ENCODE measurements at regions not wholly inside any gene's neighbourhood (a gene's known extent, or its start where the extent isn't known, plus 50 kb on each side); places are given as distances from the start of the nearest gene placed in this dataset.
"Not testable (repeated sequence)": the region's sequence is repeated elsewhere in the genome, so short reads cannot be mapped to it uniquely, and the experiment has no call there.

DNA sequence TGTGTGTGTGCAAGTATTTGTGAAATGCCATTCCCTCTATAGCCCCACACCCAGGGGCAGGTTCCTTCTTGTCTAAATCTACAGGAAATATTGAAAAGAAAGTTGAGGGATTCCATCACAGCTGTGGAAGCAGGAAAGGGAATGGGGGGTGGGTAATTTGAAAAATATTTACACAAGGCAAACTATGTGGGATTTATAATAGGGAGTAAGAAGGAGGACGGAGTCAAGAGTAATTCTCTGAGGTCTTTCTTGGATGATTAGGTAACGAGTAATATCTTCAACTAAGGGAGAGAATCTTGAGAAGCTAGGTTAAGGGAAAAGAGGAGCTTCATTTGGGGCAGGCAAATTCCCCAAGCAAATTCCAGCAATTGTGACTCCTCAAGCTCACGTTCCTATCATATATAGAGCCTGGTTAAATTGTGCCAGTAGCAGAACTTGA is 113.5 kb upstream of the SGK1 start:
- CTCF ChIA-PET = interaction anchor here (0.6 kb wide), 1 partner anchor 12 kb away, joined by 3 read pairs; no protein-coding TSS in a partner anchor
- no peak overlapping the region for H3K4me3 ChIP-seq (ENCODE audit: low read depth, low read length)
- no peaks in the 10 kb centered on the region for H3K36me3 ChIP-seq (ENCODE audit: control insufficient read depth, insufficient read depth, low read length)
- TF ChIP-seq, protein P1, sequence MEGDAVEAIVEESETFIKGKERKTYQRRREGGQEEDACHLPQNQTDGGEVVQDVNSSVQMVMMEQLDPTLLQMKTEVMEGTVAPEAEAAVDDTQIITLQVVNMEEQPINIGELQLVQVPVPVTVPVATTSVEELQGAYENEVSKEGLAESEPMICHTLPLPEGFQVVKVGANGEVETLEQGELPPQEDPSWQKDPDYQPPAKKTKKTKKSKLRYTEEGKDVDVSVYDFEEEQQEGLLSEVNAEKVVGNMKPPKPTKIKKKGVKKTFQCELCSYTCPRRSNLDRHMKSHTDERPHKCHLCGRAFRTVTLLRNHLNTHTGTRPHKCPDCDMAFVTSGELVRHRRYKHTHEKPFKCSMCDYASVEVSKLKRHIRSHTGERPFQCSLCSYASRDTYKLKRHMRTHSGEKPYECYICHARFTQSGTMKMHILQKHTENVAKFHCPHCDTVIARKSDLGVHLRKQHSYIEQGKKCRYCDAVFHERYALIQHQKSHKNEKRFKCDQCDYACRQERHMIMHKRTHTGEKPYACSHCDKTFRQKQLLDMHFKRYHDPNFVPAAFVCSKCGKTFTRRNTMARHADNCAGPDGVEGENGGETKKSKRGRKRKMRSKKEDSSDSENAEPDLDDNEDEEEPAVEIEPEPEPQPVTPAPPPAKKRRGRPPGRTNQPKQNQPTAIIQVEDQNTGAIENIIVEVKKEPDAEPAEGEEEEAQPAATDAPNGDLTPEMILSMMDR (IDR thresholded peaks at IDR 0.05; ENCODE audit: insufficient read depth, low read depth, low read length) = no peak
- peak; percentile 59 for DNase-seq (ENCODE audit: low read depth)
- H3K27me3 ChIP-seq (ENCODE audit: control insufficient read depth, insufficient read depth, low read length) = no peaks in the 10 kb centered on the region
- POLR2A ChIA-PET = no interaction called here

GRCh38 chr6:134429861-134430380 is 112.0 kb upstream of the SGK1 start:
- Histone ChIP-seq H3K27me3 (ENCODE audit: control insufficient read depth, insufficient read depth, low read length) (no peaks in the 10 kb centered on the region), H3K4me3 (ENCODE audit: low read depth, low read length) (no peak overlapping the region), H3K36me3 (ENCODE audit: control insufficient read depth, insufficient read depth, low read length) (no peaks in the 10 kb centered on the region)
- no peak for DNase-seq (ENCODE audit: low read depth)
- TF ChIP-seq, protein P1 (IDR thresholded peaks at IDR 0.05; ENCODE audit: insufficient read depth, low read depth, low read length) = no peak
- POLR2A ChIA-PET = no interaction called here
- CTCF ChIA-PET = no interaction called here

GRCh38 chr6:134427721-134428120 is 109.8 kb upstream of the SGK1 start:
- H3K4me3 ChIP-seq (ENCODE audit: low read depth, low read length) = no peak overlapping the region
- TF ChIP-seq, protein P1 (IDR thresholded peaks at IDR 0.05; ENCODE audit: insufficient read depth, low read depth, low read length) = no peak
- ChIA-PET CTCF (interaction anchor here (0.5 to 1.4 kb wide), 2 partner anchors 65 to 159 kb away, joined by 3 to 4 read pairs; no protein-coding TSS in a partner anchor), POLR2A (no interaction called here)
- no peaks in the 10 kb centered on the region for H3K27me3 ChIP-seq (ENCODE audit: control insufficient read depth, insufficient read depth, low read length)
- no peaks in the 10 kb centered on the region for H3K36me3 ChIP-seq (ENCODE audit: control insufficient read depth, insufficient read depth, low read length)
- DNase-seq (ENCODE audit: low read depth) = no peak

- ChIA-PET POLR2A (no interaction called here), CTCF (interaction anchor here (1.4 to 1.6 kb wide), 2 partner anchors 9 to 64 kb away, joined by 3 to 4 read pairs; no protein-coding TSS in a partner anchor)
- TF ChIP-seq, protein P1 (IDR thresholded peaks at IDR 0.05; ENCODE audit: insufficient read depth, low read depth, low read length) = no peak
- no peaks in the 10 kb centered on the region for H3K27me3 ChIP-seq (ENCODE audit: control insufficient read depth, insufficient read depth, low read length)
- no peaks in the 10 kb centered on the region for H3K36me3 ChIP-seq (ENCODE audit: control insufficient read depth, insufficient read depth, low read length)
- no peak overlapping the region for H3K4me3 ChIP-seq (ENCODE audit: low read depth, low read length)
- no peak for DNase-seq (ENCODE audit: low read depth)
These were observed 108.7 kb upstream of the SGK1 start for GRCh38 chr6:134426623-134427022.

GRCh38 chr6:134425917-134426316 is 108.0 kb upstream of the SGK1 start:
- H3K4me3 ChIP-seq (ENCODE audit: low read depth, low read length); H3K36me3 ChIP-seq (ENCODE audit: control insufficient read depth, insufficient read depth, low read length); DNase-seq (ENCODE audit: low read depth); H3K27me3 ChIP-seq (ENCODE audit: control insufficient read depth, insufficient read depth, low read length); POLR2A ChIA-PET: not testable (repeated sequence)
- CTCF ChIA-PET = interaction anchor here (0.6 to 1.6 kb wide), 3 partner anchors 10 to 220 kb away, joined by 3 to 4 read pairs (median 3); no protein-coding TSS in a partner anchor

DNA sequence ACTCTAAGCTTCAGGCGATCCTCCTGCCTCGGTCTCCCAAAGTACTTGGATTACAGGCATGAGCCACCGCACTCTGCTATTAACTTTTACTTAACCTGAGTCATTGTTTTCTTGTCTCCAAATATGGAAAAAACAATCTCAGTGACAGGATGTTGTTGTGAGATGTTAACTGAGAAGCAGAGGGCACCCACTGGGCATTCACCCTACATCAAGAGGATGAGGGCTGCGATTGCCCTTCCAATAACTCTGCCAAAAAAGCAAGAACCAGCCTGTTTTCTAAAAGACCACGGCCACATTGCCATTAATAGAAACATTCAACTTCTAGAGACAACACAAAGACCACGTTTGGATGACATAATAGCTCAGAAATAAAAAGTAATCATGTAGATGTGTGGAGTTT is 107.6 kb upstream of the SGK1 start:
- Histone ChIP-seq H3K27me3 (ENCODE audit: control insufficient read depth, insufficient read depth, low read length) (no peaks in the 10 kb centered on the region), H3K4me3 (ENCODE audit: low read depth, low read length) (no peak overlapping the region), H3K36me3 (ENCODE audit: control insufficient read depth, insufficient read depth, low read length) (no peaks in the 10 kb centered on the region)
- POLR2A ChIA-PET = no interaction called here
- DNase-seq (ENCODE audit: low read depth) = no peak
- TF ChIP-seq, protein P1 (IDR thresholded peaks at IDR 0.05; ENCODE audit: insufficient read depth, low read depth, low read length) = no peak
- CTCF ChIA-PET = interaction anchor here (0.6 to 1.6 kb wide), 5 partner anchors 10 to 249 kb away, joined by 3 to 4 read pairs (median 3); no protein-coding TSS in a partner anchor

Data from BJ (cell line).